ENCODE measurements at regions not wholly inside any gene's neighbourhood (a gene's known extent, or its start where the extent isn't known, plus 50 kb on each side); places are given as distances from the start of the nearest gene placed in this dataset.
"Not testable (repeated sequence)": the region's sequence is repeated elsewhere in the genome, so short reads cannot be mapped to it uniquely, and the experiment has no call there.

DNA sequence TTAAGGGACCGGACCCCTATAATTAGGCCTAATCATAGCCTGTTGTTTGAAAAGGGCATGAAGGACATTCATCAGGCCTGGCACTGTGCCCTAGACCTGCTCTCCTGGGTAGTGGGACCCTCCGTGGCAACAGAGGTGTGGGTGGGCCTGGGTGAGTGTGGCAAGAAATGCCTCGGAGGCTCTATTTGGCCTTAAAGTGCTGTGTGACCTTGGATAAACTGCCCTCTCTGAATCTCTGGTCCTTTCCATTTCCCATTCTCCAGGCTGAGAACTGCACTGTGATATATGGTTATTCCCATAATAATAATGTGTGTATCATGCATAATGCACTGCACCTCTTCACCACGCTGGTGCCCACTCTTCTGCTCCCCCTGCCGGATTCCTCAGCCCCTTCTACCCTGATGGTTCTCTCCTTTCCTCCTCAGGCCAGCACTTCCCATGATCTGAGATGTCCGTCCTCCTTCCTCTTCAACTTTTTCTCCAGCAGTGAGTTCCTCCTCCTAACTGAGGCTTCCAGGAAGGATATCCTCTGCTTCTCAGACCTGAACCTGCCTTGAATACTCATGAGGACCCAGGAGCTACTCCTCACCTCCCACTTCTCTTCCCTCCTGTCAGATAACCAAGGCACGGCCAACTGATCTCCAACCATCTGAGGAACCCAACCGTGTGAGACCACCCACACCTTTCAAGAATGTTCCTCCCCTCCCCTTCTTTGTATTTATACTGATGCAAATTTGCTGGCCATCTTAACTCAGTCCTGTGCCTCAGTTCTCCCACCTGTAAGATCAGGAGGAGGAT is 111.0 kb upstream of the PZP start:
- FAIRE-seq (no peak), DNase-seq (ENCODE audit: insufficient read length, low spot score) (no peak)

DNA sequence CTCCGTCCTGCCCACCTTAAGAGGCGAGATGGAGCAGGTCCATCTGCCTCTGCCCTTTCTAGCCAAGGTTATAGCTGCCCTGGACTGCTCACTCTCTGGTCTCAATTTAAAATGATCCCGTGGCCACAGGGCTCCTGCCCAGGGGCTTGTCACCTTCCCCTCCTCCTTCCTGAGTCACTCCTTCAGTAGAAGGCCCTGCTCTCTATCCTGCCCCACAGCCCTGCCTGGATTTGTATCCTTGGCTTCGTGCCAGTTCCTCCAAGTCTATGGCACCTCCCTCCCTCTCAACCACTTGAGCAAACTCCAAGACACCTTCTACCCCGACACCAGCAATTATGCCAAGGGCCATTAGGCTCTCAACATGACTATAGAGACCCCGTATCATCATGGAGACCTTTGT is 105.3 kb upstream of the PZP start:
- FAIRE-seq; DNase-seq (ENCODE audit: insufficient read length, low spot score): not testable (repeated sequence)

DNA sequence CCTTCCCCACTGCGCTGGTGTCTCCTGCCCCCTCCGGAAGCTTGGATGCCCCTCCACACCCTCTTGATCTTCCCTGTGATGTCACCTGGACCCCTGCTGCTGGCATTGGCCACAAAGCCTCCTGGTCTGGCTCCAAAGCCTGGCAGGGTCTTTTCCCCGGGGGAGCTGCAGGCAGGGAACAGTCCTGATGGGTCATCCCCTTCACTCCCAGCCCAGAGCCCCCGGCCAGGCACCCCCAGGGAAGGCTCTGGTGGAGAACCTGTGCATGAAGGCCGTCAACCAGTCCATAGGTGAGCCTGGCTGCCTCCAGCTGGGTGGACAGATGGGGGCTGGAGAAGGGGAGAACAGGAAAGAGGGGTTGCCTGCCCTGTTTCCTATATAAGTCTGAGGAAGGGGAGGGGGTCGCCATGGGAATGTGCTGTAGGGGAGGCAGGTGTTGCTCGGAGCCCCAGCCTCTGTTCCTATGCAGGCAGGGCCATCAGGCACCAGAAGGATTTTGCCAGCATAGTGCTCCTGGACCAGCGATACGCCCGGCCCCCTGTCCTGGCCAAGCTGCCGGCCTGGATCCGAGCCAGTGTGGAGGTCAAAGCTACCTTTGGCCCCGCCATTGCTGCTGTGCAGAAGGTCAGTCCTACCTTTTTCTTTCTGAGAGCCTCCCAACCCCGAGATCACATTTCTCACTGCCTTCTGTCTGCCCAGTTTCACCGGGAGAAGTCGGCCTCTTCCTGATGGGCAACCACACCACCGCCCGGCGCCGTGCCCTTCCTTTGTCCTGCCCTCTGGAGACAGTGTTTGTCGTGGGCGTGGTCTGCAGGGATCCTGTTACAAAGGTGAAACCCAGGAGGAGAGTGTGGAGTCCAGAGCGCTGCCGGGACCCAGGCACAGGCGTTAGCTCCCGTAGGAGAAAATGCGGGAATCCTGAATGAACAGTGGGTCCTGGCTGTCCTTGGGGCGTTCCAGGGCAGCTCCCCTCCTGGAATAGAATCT is 104.5 kb upstream of the PZP start:
- FAIRE-seq; DNase-seq (ENCODE audit: insufficient read length, low spot score): not testable (repeated sequence)

DNA sequence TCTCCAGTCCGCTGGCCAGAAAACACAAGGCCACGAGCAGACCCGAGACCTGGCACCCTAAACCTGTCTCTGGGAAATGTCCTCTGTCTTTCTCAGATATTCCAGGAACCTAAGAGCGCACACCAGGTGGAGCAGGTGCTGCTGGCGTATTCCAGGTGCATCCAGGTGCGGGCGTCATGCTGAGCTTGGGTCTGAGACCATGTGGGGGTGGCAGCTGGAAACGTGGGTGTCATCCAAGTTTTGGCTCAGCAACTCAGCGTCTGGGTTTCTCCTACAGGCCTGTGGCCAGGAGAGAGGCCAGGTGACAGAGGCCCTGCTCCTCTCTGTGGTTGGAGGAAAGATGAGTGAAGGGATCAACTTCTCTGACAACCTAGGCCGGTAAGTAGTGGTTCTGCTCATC is 103.3 kb upstream of the PZP start:
- not testable (repeated sequence) for DNase-seq (ENCODE audit: insufficient read length, low spot score); FAIRE-seq

DNA sequence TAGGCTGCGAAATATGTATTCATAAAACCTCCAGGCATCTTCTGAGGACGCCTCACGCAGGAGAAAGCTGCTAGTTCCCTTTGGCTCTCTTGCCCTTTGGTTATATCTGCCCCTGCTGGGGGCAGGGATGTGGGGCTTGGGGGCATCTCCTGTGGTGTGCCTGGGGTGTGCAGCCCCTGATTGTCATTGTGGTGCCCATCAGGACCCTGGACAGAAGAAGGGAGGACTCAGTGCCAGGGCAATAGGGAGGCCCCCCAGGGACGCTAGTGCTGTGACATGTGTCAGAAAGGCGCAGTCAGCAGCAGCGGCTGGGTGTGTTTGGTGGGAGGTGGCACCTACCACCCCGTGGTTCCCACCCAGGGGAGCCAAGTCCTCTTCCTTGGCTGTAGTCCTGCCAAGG is 102.5 kb upstream of the PZP start:
- FAIRE-seq; DNase-seq (ENCODE audit: insufficient read length, low spot score): not testable (repeated sequence)

DNA sequence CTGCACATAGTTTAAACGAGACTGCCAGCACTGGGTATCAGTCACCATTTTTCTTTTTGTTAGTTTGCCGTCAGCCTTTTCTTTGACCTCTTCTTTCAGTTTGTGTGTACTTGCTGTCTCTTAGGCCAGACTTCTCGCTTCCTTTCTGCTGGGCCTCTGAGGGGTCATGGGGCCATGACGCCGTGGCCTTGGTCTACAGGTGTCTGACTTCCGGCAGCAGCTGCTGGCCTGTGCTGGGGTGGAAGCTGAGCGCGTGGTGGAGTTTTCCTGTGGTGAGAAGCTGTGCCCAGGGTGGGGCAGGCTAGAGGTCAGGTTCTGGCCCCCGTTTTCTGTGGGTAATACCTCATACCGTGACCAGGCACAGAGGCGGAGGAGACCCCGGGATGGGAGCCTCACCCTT is 101.6 kb upstream of the PZP start:
- DNase-seq (ENCODE audit: insufficient read length, low spot score); FAIRE-seq: not testable (repeated sequence)

DNA sequence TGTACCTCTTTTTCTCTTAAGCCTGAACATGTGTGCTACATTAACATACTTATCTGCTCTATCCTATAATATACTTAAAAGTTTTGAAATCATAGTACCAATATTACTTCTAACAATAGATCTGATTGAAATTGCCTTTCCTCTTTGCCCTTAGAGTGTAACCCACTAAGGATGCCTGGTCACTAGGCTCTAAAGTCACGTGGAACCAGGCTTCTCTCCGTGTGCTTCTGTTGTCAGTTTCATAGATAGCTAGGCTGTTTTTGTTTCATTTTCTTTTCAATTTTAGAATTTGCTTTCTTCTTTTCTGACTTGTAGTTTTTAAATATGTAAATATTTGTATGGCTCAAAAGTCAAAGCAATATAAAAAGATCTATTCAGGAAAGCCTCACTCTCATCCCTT is 100.5 kb upstream of the PZP start:
- not testable (repeated sequence) for DNase-seq (ENCODE audit: insufficient read length, low spot score); FAIRE-seq

DNA sequence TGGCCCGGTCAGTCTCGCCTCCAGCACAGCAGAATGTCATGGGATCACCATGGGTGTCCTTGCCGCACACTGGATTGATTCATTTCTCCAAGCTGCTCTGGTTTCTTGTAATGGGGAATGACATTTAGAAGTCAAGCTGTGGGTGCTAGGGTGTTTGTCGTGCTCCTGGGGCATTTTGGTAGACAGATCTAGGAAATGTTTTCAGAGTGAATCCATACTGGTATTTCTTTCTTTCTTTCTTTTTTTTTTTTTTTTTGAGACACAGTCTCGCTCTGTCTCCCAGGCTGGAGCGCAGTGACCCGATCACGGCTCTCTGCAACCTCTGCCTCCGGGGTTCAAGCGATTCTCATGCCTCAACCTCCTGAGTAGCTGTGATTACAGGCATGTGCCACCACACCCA is 100.0 kb upstream of the PZP start:
- FAIRE-seq; DNase-seq (ENCODE audit: insufficient read length, low spot score): not testable (repeated sequence)

DNA sequence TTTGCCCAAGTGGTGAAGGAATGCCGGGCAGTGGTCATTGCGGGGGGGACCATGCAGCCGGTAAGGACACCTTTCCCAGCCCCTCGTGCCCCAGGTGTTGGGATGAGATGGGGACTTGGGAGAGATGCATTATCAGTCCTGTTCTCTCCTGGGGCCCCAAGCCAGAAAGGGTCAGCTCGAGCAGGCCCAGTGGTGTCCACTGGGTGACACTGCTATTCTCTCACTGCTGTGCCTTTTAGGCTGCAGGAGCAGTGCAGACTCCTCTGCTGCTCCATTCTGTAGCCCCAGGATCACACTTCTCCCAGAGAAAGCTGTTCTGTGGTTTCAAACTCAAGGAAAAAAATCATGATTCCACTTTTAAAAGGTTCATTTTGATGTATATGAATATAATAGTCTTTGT is 99.1 kb upstream of the PZP start:
- FAIRE-seq; DNase-seq (ENCODE audit: insufficient read length, low spot score): not testable (repeated sequence)

DNA sequence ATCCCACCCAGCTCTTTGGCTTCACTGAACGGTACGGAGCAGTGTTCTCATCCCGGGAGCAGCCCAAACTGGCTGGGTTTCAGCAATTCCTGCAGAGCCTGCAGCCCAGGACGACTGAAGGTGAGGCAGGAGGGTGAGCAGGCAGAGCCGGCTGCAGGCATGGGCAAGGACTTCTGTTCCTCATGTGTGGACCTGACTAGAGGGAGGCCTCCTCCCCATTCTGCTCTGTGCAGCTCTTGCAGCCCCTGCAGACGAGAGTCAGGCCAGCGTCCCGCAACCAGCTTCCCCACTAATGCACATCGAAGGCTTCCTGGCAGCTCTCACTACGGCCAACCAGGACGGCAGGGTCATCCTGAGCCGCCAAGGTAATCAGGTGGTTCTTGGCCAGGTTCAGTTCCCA is 97.8 kb upstream of the PZP start:
- DNase-seq (ENCODE audit: insufficient read length, low spot score); FAIRE-seq: not testable (repeated sequence)

DNA sequence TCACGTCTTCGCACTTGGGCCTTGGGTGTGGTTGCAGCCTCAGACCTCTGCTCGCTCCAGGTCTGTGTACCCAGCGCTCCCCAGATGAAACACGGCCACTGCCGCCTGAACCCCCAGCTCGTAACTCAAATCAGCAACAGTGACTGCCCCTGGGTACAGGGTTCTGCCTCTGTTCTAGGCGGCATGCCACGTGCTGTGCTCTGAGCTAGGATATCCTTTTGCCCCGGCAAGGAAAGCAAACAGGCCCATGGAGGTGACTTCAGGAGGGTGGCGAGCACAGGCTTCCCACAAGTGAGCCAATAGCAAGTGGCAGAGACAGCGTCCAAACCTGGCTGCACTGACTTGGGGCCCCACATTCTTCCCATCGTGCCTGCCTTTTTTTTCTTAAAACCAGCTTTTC is 96.3 kb upstream of the PZP start:
- FAIRE-seq; DNase-seq (ENCODE audit: insufficient read length, low spot score): not testable (repeated sequence)

DNA sequence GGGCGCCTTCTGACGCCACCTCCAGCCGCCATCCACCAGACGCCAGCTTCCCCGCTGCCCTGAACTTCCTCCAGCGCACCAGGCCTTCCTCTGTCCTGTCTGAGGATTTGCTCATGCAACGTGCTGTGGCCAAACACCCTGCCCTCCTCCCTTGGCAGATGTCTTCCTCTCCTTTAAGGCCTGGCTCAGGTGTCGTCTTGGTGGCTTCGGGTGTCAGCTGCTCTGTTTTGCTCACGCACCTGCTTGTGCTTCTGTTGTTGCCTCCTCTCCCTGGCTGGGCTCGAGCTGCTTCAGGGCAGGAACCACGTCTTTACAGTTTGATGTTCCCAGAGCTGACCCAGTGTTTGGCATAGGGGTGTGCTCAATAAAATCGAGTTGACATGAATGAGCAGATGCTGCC is 87.7 kb upstream of the PZP start:
- not testable (repeated sequence) for DNase-seq (ENCODE audit: insufficient read length, low spot score); FAIRE-seq

DNA sequence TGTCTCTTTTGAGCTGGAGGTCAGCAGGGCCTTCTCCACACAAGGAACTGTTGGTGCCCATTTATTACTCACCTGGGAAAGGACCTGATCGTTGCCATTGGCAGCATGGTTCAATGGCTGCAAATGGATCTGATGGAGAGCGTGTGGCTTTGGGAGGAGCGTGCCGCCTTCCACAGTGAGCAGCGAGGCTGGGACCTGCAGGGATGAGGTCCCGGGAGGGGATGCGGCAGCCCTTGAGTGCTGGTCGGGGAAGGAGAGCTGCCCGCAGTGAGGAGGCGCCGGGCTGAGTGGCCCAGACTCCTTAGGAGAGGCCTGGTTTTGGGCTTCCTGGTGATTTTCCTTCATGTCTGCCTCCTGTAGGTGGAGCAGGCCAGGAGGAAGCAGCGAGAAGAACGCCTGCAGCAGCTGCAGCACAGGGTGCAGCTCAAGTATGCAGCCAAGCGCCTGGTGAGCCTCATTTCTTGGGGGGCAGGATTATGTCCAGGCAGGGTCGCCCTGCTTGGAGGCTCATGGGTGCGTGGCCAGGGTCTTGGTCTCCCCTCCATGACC is 86.0 kb upstream of the PZP start:
- FAIRE-seq; DNase-seq (ENCODE audit: insufficient read length, low spot score): not testable (repeated sequence)

DNA sequence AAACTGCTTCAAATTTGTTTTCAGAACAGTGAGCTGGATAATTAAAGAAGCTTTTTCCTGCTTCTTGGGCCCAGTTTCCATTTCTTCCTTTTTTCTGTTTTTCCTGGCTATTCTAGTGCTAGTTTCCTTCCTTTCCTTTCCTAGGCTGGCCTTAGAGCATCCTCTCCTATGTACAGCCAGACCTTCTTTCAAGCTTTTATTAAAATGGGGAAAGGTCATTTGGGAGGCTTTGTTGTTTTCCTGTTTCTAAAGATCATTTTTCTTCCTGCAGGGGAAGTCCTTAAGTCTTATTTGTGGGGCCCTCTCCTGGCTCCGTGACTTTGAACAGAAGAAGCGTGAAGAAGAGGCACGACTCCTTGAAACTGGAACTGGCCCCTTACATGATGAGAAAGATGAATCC is 85.2 kb upstream of the PZP start:
- not testable (repeated sequence) for FAIRE-seq; DNase-seq (ENCODE audit: insufficient read length, low spot score)

DNA sequence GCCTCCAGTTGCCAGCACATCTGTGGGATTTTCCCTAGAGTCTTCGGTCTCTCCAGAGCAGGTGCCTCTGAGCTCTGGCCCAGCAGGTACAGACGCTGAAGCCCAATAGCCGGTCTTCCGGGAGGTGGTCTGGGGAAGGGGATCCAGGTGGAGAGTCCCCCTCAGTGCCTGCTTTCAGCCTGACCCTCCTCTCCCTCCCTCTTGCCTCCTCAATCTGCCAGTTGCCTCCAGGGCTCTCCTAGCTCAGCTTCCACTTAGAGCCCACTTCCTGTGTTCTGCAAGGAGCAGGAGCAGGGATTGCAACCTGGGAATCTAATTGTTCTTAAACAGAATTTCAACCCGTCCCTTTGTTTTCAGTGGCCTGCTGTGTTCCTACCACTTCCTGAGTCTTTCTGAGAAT is 81.8 kb upstream of the PZP start:
- FAIRE-seq; DNase-seq (ENCODE audit: insufficient read length, low spot score): not testable (repeated sequence)

DNA sequence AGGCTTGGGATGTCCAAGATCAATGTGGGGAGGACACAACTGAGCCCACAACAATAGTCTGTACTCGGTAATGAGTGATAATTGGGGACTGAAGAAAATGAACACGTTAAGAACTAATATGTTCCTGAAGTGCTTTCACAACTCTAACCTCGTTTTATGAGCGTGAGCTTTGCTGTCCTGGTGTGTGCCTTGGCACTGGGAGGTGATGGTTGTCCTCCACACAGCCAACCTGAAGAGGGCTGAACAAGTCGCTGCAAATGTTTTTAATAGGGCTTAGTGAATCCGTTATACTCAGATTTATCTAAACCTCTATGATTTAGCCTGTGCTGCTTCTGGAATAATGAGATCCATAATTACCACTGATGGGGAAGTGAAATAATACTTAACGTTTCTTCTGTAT is 76.5 kb upstream of the PZP start:
- not testable (repeated sequence) for FAIRE-seq; DNase-seq (ENCODE audit: insufficient read length, low spot score)

DNA sequence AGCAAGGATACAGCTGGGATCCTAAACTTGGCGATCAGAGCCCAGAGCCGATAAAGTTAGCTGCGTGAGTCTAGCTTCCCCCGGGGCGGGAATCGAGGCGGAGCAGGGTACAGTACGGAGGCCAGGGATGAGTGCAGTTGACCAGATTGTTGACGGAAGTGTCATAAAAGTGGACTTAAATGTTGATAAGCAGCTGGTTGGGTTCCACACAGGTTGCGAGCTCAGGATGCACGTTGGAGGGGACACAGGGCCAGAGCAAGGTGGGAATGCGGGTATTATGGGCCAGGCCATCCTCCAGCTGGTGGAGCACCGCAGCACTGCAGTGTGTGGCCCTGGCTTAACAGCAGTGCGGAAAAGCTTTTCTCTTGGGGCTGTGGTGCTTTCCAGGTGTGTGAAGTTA is 76.0 kb upstream of the PZP start:
- not testable (repeated sequence) for DNase-seq (ENCODE audit: insufficient read length, low spot score); FAIRE-seq

DNA sequence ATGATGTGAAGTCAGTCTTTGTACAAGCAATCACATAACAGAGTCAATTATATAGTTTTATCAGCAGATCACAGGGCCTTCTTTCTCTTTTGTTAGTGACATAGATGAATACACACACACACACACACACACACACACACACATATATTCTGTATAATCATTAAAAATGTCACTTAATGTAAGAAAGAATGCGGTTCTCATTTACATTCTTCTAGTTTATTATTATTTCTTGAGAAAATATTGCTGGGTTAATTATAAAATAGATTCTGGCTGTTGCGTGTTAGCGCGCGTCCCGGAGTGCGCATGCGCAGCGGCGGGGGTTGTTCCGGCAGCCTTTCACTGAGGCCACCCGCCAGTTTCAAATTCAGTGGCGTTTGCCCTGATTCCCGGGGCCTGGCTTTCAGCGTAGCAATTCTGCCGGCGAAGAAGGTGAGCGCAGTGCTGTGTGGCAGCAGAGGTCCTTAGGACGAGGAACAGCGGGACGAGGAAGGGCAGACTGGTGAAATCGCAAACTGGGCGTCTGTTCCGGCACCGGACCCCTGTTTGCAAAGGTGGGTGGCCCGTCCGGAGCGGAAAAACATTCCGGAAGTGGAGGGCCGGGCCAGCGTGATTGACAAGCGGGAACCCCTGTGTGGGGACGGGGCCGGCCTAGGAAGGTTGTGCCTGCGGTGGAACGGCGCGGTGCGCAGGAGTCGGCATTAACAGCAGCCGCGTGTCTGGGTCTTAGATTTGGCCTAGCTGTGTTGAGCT is 75.3 kb upstream of the PZP start:
- peak; percentile 34 for DNase-seq (ENCODE audit: insufficient read length, low spot score)
- FAIRE-seq, result not testable (repeated sequence)

DNA sequence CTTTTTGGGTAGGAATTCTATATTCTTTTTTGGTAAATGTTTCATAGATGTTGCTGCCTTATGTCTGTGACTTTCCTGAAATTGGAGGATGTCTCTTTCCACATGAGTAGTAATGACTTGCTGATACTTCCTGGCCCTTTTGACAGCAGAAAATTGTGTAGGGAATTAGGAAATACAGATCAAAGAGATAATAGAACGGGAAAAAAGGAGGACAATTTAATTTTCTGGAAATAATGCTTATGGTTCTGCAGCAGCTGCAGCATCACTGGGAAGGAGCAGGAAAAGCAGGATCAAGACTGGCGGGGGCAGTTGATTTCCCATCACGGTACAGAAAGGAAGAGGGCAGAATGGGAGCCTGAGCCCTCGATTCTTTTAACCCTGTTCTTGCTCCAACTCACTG is 68.8 kb upstream of the PZP start:
- no peak for DNase-seq (ENCODE audit: insufficient read length, low spot score)
- FAIRE-seq, result no peak

DNA sequence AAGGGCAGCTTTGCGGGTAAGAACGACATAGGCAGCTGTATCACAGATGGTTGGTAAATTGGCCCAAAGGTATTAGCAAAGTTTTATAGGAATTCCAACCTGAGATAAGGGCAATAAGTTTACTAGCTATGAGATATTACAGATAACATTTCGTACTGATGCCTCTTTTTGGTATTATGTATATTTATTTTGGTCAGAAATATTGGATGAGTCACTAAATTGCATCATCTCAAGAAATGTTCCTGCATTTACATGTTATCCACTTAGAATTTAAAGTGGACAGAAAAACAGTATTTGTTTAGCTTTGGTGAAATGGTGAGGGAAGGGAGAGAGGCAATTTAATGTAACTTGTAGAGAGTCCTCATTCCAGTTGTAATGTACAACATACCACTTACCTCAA is 65.1 kb upstream of the PZP start:
- DNase-seq (ENCODE audit: insufficient read length, low spot score) (no peak), FAIRE-seq (no peak)

Measured in HTR-8/SVneo (cell line).